ENCODE measurements at regions not wholly inside any gene's neighbourhood (a gene's known extent, or its start where the extent isn't known, plus 50 kb on each side); places are given as distances from the start of the nearest gene placed in this dataset.

- no peak for ATAC-seq
- Histone ChIP-seq H3K36me3 (no peaks in the 10 kb centered on the region), H3K4me3 (no peak overlapping the region), H3K27ac (no peak overlapping the region), H3K27me3 (no peaks in the 10 kb centered on the region), H3K4me1 (no peaks in the 10 kb centered on the region), H3K9me3 (no peaks in the 10 kb centered on the region)
- WGBS, 2 donors (ENCODE audit: low coverage in 1 of 2), result 81 to 98% methylated on average over 5 of the region's 5 CpGs
- TF ChIP-seq CTCF (IDR thresholded peaks at IDR 0.05) (no peak), POLR2A (IDR thresholded peaks at IDR 0.05) (no peak), EP300 (IDR thresholded peaks at IDR 0.05) (no peak), POLR2AphosphoS5 (IDR thresholded peaks at IDR 0.05) (no peak)
Observed at GRCh38 chr10:121339114-121339513, 259.1 kb downstream of the FGFR2 start.

- TF ChIP-seq POLR2A (IDR thresholded peaks at IDR 0.05) (no peak), CTCF (IDR thresholded peaks at IDR 0.05) (no peak), EP300 (IDR thresholded peaks at IDR 0.05) (no peak), POLR2AphosphoS5 (IDR thresholded peaks at IDR 0.05) (no peak)
Observed at GRCh38 chr10:121340271-121340831, 257.9 kb downstream of the FGFR2 start.

GRCh38 chr10:121351540-121351939 is 246.7 kb downstream of the FGFR2 start:
- 85 to 97% methylated on average over 4 to 5 of the region's 5 CpGs for WGBS, 2 donors (ENCODE audit: low coverage in 1 of 2)
- Histone ChIP-seq H3K27me3 (no peaks in the 10 kb centered on the region), H3K4me3 (no peak overlapping the region), H3K36me3 (no peaks in the 10 kb centered on the region), H3K27ac (no peak overlapping the region), H3K9me3 (no peaks in the 10 kb centered on the region), H3K4me1 (no peaks in the 10 kb centered on the region)
- TF ChIP-seq POLR2A (IDR thresholded peaks at IDR 0.05), result no peak
- no peak for TF ChIP-seq EP300 (IDR thresholded peaks at IDR 0.05)
- TF ChIP-seq POLR2AphosphoS5 (IDR thresholded peaks at IDR 0.05), result no peak
- TF ChIP-seq CTCF (IDR thresholded peaks at IDR 0.05), result no peak
- ATAC-seq, result no peak

More at GRCh38 chr10:121340271-121340831, 257.9 kb downstream of the FGFR2 start:
- no peaks in the 10 kb centered on the region for H3K36me3 ChIP-seq
- no peak overlapping the region for H3K4me3 ChIP-seq
- H3K27ac ChIP-seq, result no peak overlapping the region
- ATAC-seq, result no peak
- H3K9me3 ChIP-seq, result no peaks in the 10 kb centered on the region
- no peaks in the 10 kb centered on the region for H3K4me1 ChIP-seq
- WGBS, 2 donors (ENCODE audit: low coverage in 1 of 2), result 53% methylated on average over 5 of the region's 7 CpGs; no CpG with 5 or more reads in 1 of the 2 donors
- no peaks in the 10 kb centered on the region for H3K27me3 ChIP-seq

- Histone ChIP-seq H3K36me3 (no peaks in the 10 kb centered on the region), H3K27ac (no peak overlapping the region), H3K27me3 (no peaks in the 10 kb centered on the region), H3K9me3 (no peaks in the 10 kb centered on the region), H3K4me1 (no peaks in the 10 kb centered on the region), H3K4me3 (no peak overlapping the region)
- 23 to 30% methylated on average over 7 of the region's 7 CpGs for WGBS, 2 donors (ENCODE audit: low coverage in 1 of 2)
- ATAC-seq, result no peak
- TF ChIP-seq CTCF (IDR thresholded peaks at IDR 0.05) (no peak), POLR2AphosphoS5 (IDR thresholded peaks at IDR 0.05) (no peak), EP300 (IDR thresholded peaks at IDR 0.05) (no peak), POLR2A (IDR thresholded peaks at IDR 0.05) (no peak)
Observed at GRCh38 chr10:121352231-121352855, 245.9 kb downstream of the FGFR2 start.

GRCh38 chr10:121355161-121355560 is 243.1 kb downstream of the FGFR2 start:
- no peak for ATAC-seq
- Histone ChIP-seq H3K4me3 (no peak overlapping the region), H3K27ac (no peak overlapping the region), H3K4me1 (no peaks in the 10 kb centered on the region), H3K36me3 (no peaks in the 10 kb centered on the region), H3K27me3 (no peaks in the 10 kb centered on the region), H3K9me3 (no peaks in the 10 kb centered on the region)
- TF ChIP-seq EP300 (IDR thresholded peaks at IDR 0.05), result no peak
- TF ChIP-seq CTCF (IDR thresholded peaks at IDR 0.05), result no peak
- 100% methylated on average over 4 of the region's 6 CpGs; no CpG with 5 or more reads in 1 of the 2 donors for WGBS, 2 donors (ENCODE audit: low coverage in 1 of 2)

Measured in gastroesophageal sphincter (tissue), 4 donors.